ENCODE measurements at regions not wholly inside any gene's neighbourhood (a gene's known extent, or its start where the extent isn't known, plus 50 kb on each side); places are given as distances from the start of the nearest gene placed in this dataset.

- Mint-ChIP-seq H3K36me3 (ENCODE audit: low read depth, unreplicated experiment) (no peaks in the 10 kb centered on the region), H3K4me1 (ENCODE audit: low read depth, unreplicated experiment) (no peaks in the 10 kb centered on the region), H3K27ac (ENCODE audit: unreplicated experiment) (no peak overlapping the region), H3K4me3 (ENCODE audit: unreplicated experiment) (no peak overlapping the region), H3K27me3 (ENCODE audit: low read depth, unreplicated experiment) (no peaks in the 10 kb centered on the region), H3K9me3 (ENCODE audit: unreplicated experiment) (no peaks in the 10 kb centered on the region)
- Histone ChIP-seq H3K4me2 (ENCODE audit: low read length) (no peak overlapping the region), H4K20me1 (ENCODE audit: insufficient read depth, low read length) (no peaks in the 10 kb centered on the region), H3K9me3 (ENCODE audit: insufficient read depth, low read depth, low read length) (no peaks in the 10 kb centered on the region), H3K4me3 (ENCODE audit: insufficient read depth, low read depth, low read length) (no peak overlapping the region), H2AFZ (ENCODE audit: low read depth, low read length) (no peak overlapping the region), H3K9ac (ENCODE audit: low read length) (no peak overlapping the region), H3K27me3 (ENCODE audit: insufficient read depth, low read length) (no peaks in the 10 kb centered on the region), H3K27ac (ENCODE audit: low read depth, low read length) (no peak overlapping the region), H3K4me1 (ENCODE audit: insufficient read depth, low read length) (no peaks in the 10 kb centered on the region), H3K79me2 (ENCODE audit: insufficient read depth, low read length) (no peaks in the 10 kb centered on the region), H3K36me3 (ENCODE audit: insufficient read depth, low read length) (no peaks in the 10 kb centered on the region)
- FAIRE-seq, result no peak
- no peak for DNase-seq (ENCODE audit: low read depth)
- TF ChIP-seq CTCF (IDR thresholded peaks at IDR 0.05; ENCODE audit: insufficient read depth, low read depth, low read length) (no peak), EZH2 (IDR thresholded peaks at IDR 0.05; ENCODE audit: insufficient read depth, low read length) (no peak)
These were observed 84.4 kb upstream of the PPFIA2 start for GRCh38 chr12:81843599-81843998.

GRCh38 chr12:81835783-81836182 lies 76.6 kb upstream of the PPFIA2 start:
- Histone ChIP-seq H3K36me3 (ENCODE audit: insufficient read depth, low read length) (no peaks in the 10 kb centered on the region), H3K9ac (ENCODE audit: low read length) (no peak overlapping the region), H3K4me2 (ENCODE audit: low read length) (no peak overlapping the region), H2AFZ (ENCODE audit: low read depth, low read length) (no peak overlapping the region), H4K20me1 (ENCODE audit: insufficient read depth, low read length) (no peaks in the 10 kb centered on the region), H3K79me2 (ENCODE audit: insufficient read depth, low read length) (no peaks in the 10 kb centered on the region), H3K27ac (ENCODE audit: low read depth, low read length) (no peak overlapping the region), H3K4me1 (ENCODE audit: insufficient read depth, low read length) (no peaks in the 10 kb centered on the region), H3K9me3 (ENCODE audit: insufficient read depth, low read depth, low read length) (no peaks in the 10 kb centered on the region), H3K27me3 (ENCODE audit: insufficient read depth, low read length) (no peaks in the 10 kb centered on the region), H3K4me3 (ENCODE audit: insufficient read depth, low read depth, low read length) (no peak overlapping the region)
- TF ChIP-seq CTCF (IDR thresholded peaks at IDR 0.05; ENCODE audit: insufficient read depth, low read depth, low read length) (no peak), EZH2 (IDR thresholded peaks at IDR 0.05; ENCODE audit: insufficient read depth, low read length) (no peak)
- Mint-ChIP-seq H3K27ac (ENCODE audit: unreplicated experiment) (no peak overlapping the region), H3K4me1 (ENCODE audit: low read depth, unreplicated experiment) (no peaks in the 10 kb centered on the region), H3K36me3 (ENCODE audit: low read depth, unreplicated experiment) (no peaks in the 10 kb centered on the region), H3K4me3 (ENCODE audit: unreplicated experiment) (no peak overlapping the region), H3K27me3 (ENCODE audit: low read depth, unreplicated experiment) (no peaks in the 10 kb centered on the region), H3K9me3 (ENCODE audit: unreplicated experiment) (no peaks in the 10 kb centered on the region)
- FAIRE-seq (no peak), DNase-seq (ENCODE audit: low read depth) (no peak)

- Histone ChIP-seq H3K4me3 (ENCODE audit: insufficient read depth, low read depth, low read length) (no peak overlapping the region), H3K4me1 (ENCODE audit: insufficient read depth, low read length) (peaks cover 6% of the 10 kb centered on the region), H3K27me3 (ENCODE audit: insufficient read depth, low read length) (no peaks in the 10 kb centered on the region), H3K27ac (ENCODE audit: low read depth, low read length) (peak overlapping the region; percentile 73), H3K36me3 (ENCODE audit: insufficient read depth, low read length) (no peaks in the 10 kb centered on the region), H3K9ac (ENCODE audit: low read length) (peak overlapping the region; percentile 13), H3K9me3 (ENCODE audit: insufficient read depth, low read depth, low read length) (no peaks in the 10 kb centered on the region), H4K20me1 (ENCODE audit: insufficient read depth, low read length) (no peaks in the 10 kb centered on the region), H2AFZ (ENCODE audit: low read depth, low read length) (no peak overlapping the region), H3K4me2 (ENCODE audit: low read length) (peak overlapping the region; percentile 69), H3K79me2 (ENCODE audit: insufficient read depth, low read length) (no peaks in the 10 kb centered on the region)
- Mint-ChIP-seq H3K9me3 (ENCODE audit: unreplicated experiment) (peaks cover 7% of the 10 kb centered on the region), H3K4me3 (ENCODE audit: unreplicated experiment) (peak overlapping the region; percentile 35), H3K36me3 (ENCODE audit: low read depth, unreplicated experiment) (no peaks in the 10 kb centered on the region), H3K27me3 (ENCODE audit: low read depth, unreplicated experiment) (no peaks in the 10 kb centered on the region), H3K27ac (ENCODE audit: unreplicated experiment) (peak overlapping the region; percentile 81), H3K4me1 (ENCODE audit: low read depth, unreplicated experiment) (peaks cover 21% of the 10 kb centered on the region)
- FAIRE-seq, result no peak
- DNase-seq (ENCODE audit: low read depth), result peak; percentile 88
- no peak for TF ChIP-seq CTCF (IDR thresholded peaks at IDR 0.05; ENCODE audit: insufficient read depth, low read depth, low read length)
- TF ChIP-seq EZH2 (IDR thresholded peaks at IDR 0.05; ENCODE audit: insufficient read depth, low read length), result no peak
These were observed 61.0 kb upstream of the PPFIA2 start for GRCh38 chr12:81819991-81820633.

All from astrocyte (in vitro differentiated cells and primary cell).